Kidney (tissue), 13 donors: ENCODE measurements at regions not wholly inside any gene's neighbourhood (a gene's known extent, or its start where the extent isn't known, plus 50 kb on each side); places are given as distances from the start of the nearest gene placed in this dataset.

Experiments
- DNase-seq, 5 donors: peaks; one replicate each; pipeline ENCODE4 v3.0.0-alpha.2; 2013 to 2020
- FAIRE-seq: peaks from 2 replicates; lab custom pipeline; 2012; peaks lifted over from hg19 to GRCh38; lab: Jason Lieb, UNC
- H3K27ac ChIP-seq, 2 donors: one replicate each; pipeline ENCODE4 v1.7.0; 2013; ENCODE audit warnings: low read depth in 2 of 2, low read length in 2 of 2, inconsistent platforms in 1 of 2
- H3K27me3 ChIP-seq: one replicate; pipeline ENCODE4 v1.7.1; 2013; ENCODE audit warnings: low read length, inconsistent platforms; ENCODE audit not compliant: control insufficient read depth, insufficient read depth
- H3K36me3 ChIP-seq, 3 donors: one replicate each; pipeline versions ENCODE4 v1.7.0 to v1.7.1; 2013; ENCODE audit warnings: low read length in 3 of 3, control low read depth in 1 of 3, inconsistent platforms in 1 of 3; ENCODE audit not compliant: insufficient read depth in 3 of 3, control insufficient read depth in 2 of 3
- H3K4me1 ChIP-seq, 3 donors: one replicate each; pipeline versions ENCODE4 v1.7.0 to v1.7.1; 2013; ENCODE audit warnings: low read length in 3 of 3, inconsistent platforms in 1 of 3, low read depth in 1 of 3; ENCODE audit not compliant: control insufficient read depth in 2 of 3, insufficient read depth in 2 of 3
- H3K4me3 ChIP-seq, 3 donors: one replicate each; pipeline versions ENCODE4 v1.7.0 to v1.8.1; 2013; ENCODE audit warnings: low read length in 3 of 3, control low read depth in 1 of 3, inconsistent platforms in 1 of 3
- H3K9ac ChIP-seq, 3 donors: one replicate each; pipeline versions ENCODE4 v1.7.0 to v1.7.1; 2013; ENCODE audit warnings: low read length in 3 of 3, control low read depth in 1 of 3, inconsistent platforms in 1 of 3
- H3K9me3 ChIP-seq, 3 donors: one replicate each; pipeline versions ENCODE4 v1.7.0 to v1.7.1; 2013; ENCODE audit warnings: low read length in 3 of 3, control low read depth in 1 of 3, inconsistent platforms in 1 of 3; ENCODE audit not compliant: control insufficient read depth in 2 of 3, insufficient read depth in 1 of 3
- CTCF ChIP-seq: IDR thresholded peaks from 3 replicates; pipeline ENCODE4 v1.5.1; 2012; ENCODE audit warnings: mild to moderate bottlenecking, moderate library complexity, borderline replicate concordance; ENCODE audit not compliant: insufficient read depth; ENCODE audit errors: extremely low read depth
- intact Hi-C: fragments of 100-400 bp; cut with DNase I; formaldehyde crosslinking; loops from one replicate; pipeline ENCODE4 v1.11.1; 2022
- donor health status: control.
- donor health status: control.
- donor health status: control.
- donor health status: control.
- donor health status: control.
- donor health status: DM: yes; HTN: yes; CAD: no.
- donor health status: Normal renal cell carcinoma (clear cell type).

- intact Hi-C loops = no loop called here
- Histone ChIP-seq H3K4me1 (no peaks in the 10 kb centered on the region), H3K9ac (no peak overlapping the region), H3K27me3 (no peaks in the 10 kb centered on the region), H3K36me3 (no peaks in the 10 kb centered on the region), H3K27ac (no peak overlapping the region), H3K9me3 (no peaks in the 10 kb centered on the region), H3K4me3 (no peak overlapping the region)
- DNase-seq = no peak
- TF ChIP-seq CTCF = no peak
- no peak for FAIRE-seq
These were observed 135.7 kb downstream of the DSEL start for GRCh38 chr18:67380867-67381266.

- Histone ChIP-seq H3K27me3 (no peaks in the 10 kb centered on the region), H3K4me3 (no peak overlapping the region), H3K9ac (no peak overlapping the region), H3K9me3 (no peaks in the 10 kb centered on the region), H3K36me3 (no peaks in the 10 kb centered on the region), H3K27ac (no peak overlapping the region), H3K4me1 (no peaks in the 10 kb centered on the region)
- DNase-seq = no peak
- intact Hi-C loops = no loop called here
- TF ChIP-seq CTCF = no peak
- FAIRE-seq = no peak
These were observed 136.5 kb downstream of the DSEL start for GRCh38 chr18:67379981-67380380.

- no peaks in the 10 kb centered on the region for H3K9me3 ChIP-seq
- no peak overlapping the region for H3K9ac ChIP-seq
- H3K4me1 ChIP-seq = no peaks in the 10 kb centered on the region
- no peak for TF ChIP-seq CTCF
- intact Hi-C loops = no loop called here
- no peak overlapping the region for H3K4me3 ChIP-seq
- no peak for DNase-seq
- no peak for FAIRE-seq
- H3K27me3 ChIP-seq = no peaks in the 10 kb centered on the region
- H3K36me3 ChIP-seq = no peaks in the 10 kb centered on the region
- H3K27ac ChIP-seq = no peak overlapping the region
These were observed 140.1 kb downstream of the DSEL start for GRCh38 chr18:67376372-67376771.

- H3K9me3 ChIP-seq = no peaks in the 10 kb centered on the region
- H3K9ac ChIP-seq = no peak overlapping the region
- no peak for TF ChIP-seq CTCF
- H3K36me3 ChIP-seq = no peaks in the 10 kb centered on the region
- DNase-seq (no peak), FAIRE-seq (no peak)
- no peak overlapping the region for H3K27ac ChIP-seq
- no peaks in the 10 kb centered on the region for H3K27me3 ChIP-seq
- no peak overlapping the region for H3K4me3 ChIP-seq
- intact Hi-C loops = no loop called here
- H3K4me1 ChIP-seq = no peaks in the 10 kb centered on the region
These were observed 142.9 kb downstream of the DSEL start for GRCh38 chr18:67373636-67374035.
